CD4-positive, alpha-beta T cell (primary cell): ENCODE measurements at regions not wholly inside any gene's neighbourhood (a gene's known extent, or its start where the extent isn't known, plus 50 kb on each side); places are given as distances from the start of the nearest gene placed in this dataset.
A peak's percentile ranks its signal among the peaks of the same experiment; 100 is the strongest.

Source experiments
- ATAC-seq: fragments of 200-7000 bp; cut with Tn5 transposase; one replicate; pipeline ENCODE4 v1.10.0; 2022; ENCODE audit warnings: mild to moderate bottlenecking; ENCODE audit not compliant: poor library complexity
- CTCF ChIA-PET: fragments of 350-600 bp; sonication (Branson Sonifier 250); formaldehyde crosslinking; loops from one replicate; lab custom pipeline; 2021; ENCODE audit warnings: antibody characterized with exemption, inconsistent platforms; lab: Charles Lee
- POLR2A ChIA-PET: fragments of 350-600 bp; sonication (Branson Sonifier 250); formaldehyde crosslinking; loops from one replicate; lab custom pipeline; 2021; ENCODE audit warnings: antibody characterized with exemption, inconsistent platforms; lab: Charles Lee
- DNase-seq, 14 experiments: peaks; one replicate each; pipeline ENCODE4 v3.0.0-alpha.2; 2013 to 2020; ENCODE audit warnings: mixed read lengths in 2 of 14
- H3K27ac ChIP-seq, 2 donors: one replicate each; pipeline versions ENCODE4 v1.5.1 to v1.7.0; 2013; ENCODE audit warnings: low read length in 2 of 2, low read depth in 1 of 2, mild to moderate bottlenecking in 1 of 2
- H3K27me3 ChIP-seq, 2 experiments: 1 replicate in 1 of 2; 2 replicates in 1 of 2; pipeline versions ENCODE4 v1.6.1 to v1.7.0; 2013; ENCODE audit warnings: low read length in 2 of 2, control low read depth in 1 of 2, mild to moderate bottlenecking in 1 of 2, moderate library complexity in 1 of 2; ENCODE audit not compliant: insufficient read depth in 2 of 2, control insufficient read depth in 1 of 2
- H3K36me3 ChIP-seq: one replicate; pipeline ENCODE4 v1.6.1; 2013; ENCODE audit warnings: low read length, control low read depth; ENCODE audit not compliant: insufficient read depth
- H3K4me1 ChIP-seq: one replicate; pipeline ENCODE4 v1.6.1; 2013; ENCODE audit warnings: low read length, control low read depth; ENCODE audit not compliant: insufficient read depth
- H3K4me3 ChIP-seq: one replicate; pipeline ENCODE4 v1.5.1; 2013; ENCODE audit warnings: mild to moderate bottlenecking, low read length, moderate library complexity
- H3K9me3 ChIP-seq, 2 experiments: 1 replicate in 1 of 2; 2 replicates in 1 of 2; pipeline versions ENCODE4 v1.6.1 to v1.7.0; 2013; ENCODE audit warnings: low read length in 2 of 2, mild to moderate bottlenecking in 2 of 2, control low read depth in 1 of 2, moderate library complexity in 1 of 2; ENCODE audit not compliant: control insufficient read depth in 1 of 2, insufficient read depth in 1 of 2
- H3K27ac Mint-ChIP-seq: one replicate; pipeline ENCODE4 v1.8.0; 2020; ENCODE audit warnings: mixed read lengths
- H3K27me3 Mint-ChIP-seq: one replicate; pipeline ENCODE4 v1.8.0; 2021; ENCODE audit warnings: mixed read lengths
- H3K36me3 Mint-ChIP-seq: one replicate; pipeline ENCODE4 v1.8.0; 2021; ENCODE audit warnings: low read depth, mixed read lengths
- H3K4me1 Mint-ChIP-seq: one replicate; pipeline ENCODE4 v1.8.0; 2021; ENCODE audit warnings: low read depth, mixed read lengths
- H3K4me3 Mint-ChIP-seq: one replicate; pipeline ENCODE4 v1.8.0; 2020; ENCODE audit warnings: mild to moderate bottlenecking, mixed read lengths
- H3K9me3 Mint-ChIP-seq: one replicate; pipeline ENCODE4 v1.8.0; 2020; ENCODE audit warnings: mixed read lengths
- intact Hi-C, 2 experiments: fragments of 100-400 bp; cut with DNase I in 1 of 2; cut with micrococcal nuclease in 1 of 2; formaldehyde crosslinking; loops; one replicate each; pipeline versions ENCODE4 v1.15.1 to v1.9.0; 2023 to 2025; cut with DNase I, micrococcal nuclease
- TF ChIP-seq, protein P1 (sequence below): fragments of 200-600 bp; IDR thresholded peaks from one replicate; pipeline ENCODE4 v1.8.0; 2022; ENCODE audit warnings: antibody characterized with exemption, mild to moderate bottlenecking

GRCh38 chr6:140774080-140774505 lies 1358.6 kb upstream of the GJE1 start:
- Mint-ChIP-seq H3K36me3 (no peaks in the 10 kb centered on the region), H3K9me3 (peaks cover 2% of the 10 kb centered on the region), H3K27ac (no peak overlapping the region), H3K4me3 (no peak overlapping the region), H3K4me1 (no peaks in the 10 kb centered on the region), H3K27me3 (no peaks in the 10 kb centered on the region)
- intact Hi-C loops = no loop called here
- H3K4me1 ChIP-seq = no peaks in the 10 kb centered on the region
- TF ChIP-seq, protein P1, sequence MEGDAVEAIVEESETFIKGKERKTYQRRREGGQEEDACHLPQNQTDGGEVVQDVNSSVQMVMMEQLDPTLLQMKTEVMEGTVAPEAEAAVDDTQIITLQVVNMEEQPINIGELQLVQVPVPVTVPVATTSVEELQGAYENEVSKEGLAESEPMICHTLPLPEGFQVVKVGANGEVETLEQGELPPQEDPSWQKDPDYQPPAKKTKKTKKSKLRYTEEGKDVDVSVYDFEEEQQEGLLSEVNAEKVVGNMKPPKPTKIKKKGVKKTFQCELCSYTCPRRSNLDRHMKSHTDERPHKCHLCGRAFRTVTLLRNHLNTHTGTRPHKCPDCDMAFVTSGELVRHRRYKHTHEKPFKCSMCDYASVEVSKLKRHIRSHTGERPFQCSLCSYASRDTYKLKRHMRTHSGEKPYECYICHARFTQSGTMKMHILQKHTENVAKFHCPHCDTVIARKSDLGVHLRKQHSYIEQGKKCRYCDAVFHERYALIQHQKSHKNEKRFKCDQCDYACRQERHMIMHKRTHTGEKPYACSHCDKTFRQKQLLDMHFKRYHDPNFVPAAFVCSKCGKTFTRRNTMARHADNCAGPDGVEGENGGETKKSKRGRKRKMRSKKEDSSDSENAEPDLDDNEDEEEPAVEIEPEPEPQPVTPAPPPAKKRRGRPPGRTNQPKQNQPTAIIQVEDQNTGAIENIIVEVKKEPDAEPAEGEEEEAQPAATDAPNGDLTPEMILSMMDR = no peak
- no peaks in the 10 kb centered on the region for H3K27me3 ChIP-seq
- no peak overlapping the region for H3K27ac ChIP-seq
- CTCF ChIA-PET = no interaction called here
- no peaks in the 10 kb centered on the region for H3K36me3 ChIP-seq
- H3K9me3 ChIP-seq = no peaks in the 10 kb centered on the region
- DNase-seq (peak in 1 of 14 experiments; percentile 7), ATAC-seq (no peak)
- POLR2A ChIA-PET = no interaction called here
- H3K4me3 ChIP-seq = no peak overlapping the region

DNA sequence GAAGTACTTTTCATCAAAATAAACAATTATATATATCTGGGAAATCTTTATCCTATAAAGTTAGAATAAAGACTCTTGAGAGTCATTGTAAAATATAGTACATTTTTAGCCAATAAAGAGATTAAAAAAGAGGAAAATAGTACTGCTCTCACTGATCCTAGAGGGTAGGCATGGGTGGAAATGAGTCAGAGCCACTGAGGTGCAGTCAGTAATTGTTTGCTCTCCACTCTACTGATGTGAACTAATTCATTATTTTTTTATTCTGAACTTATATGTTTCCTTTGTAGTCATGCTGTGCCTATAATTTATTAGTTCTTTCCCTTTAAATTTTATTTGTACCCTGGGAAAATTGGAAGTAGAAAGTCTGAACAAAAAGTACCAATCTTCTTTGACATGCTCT lies 1359.4 kb upstream of the GJE1 start:
- intact Hi-C loops = no loop called here
- Mint-ChIP-seq H3K9me3 (peaks cover 3% of the 10 kb centered on the region), H3K27ac (no peak overlapping the region), H3K27me3 (no peaks in the 10 kb centered on the region), H3K36me3 (no peaks in the 10 kb centered on the region), H3K4me1 (no peaks in the 10 kb centered on the region), H3K4me3 (no peak overlapping the region)
- H3K4me3 ChIP-seq = no peak overlapping the region
- ChIA-PET POLR2A (no interaction called here), CTCF (no interaction called here)
- DNase-seq (no peak), ATAC-seq (no peak)
- H3K9me3 ChIP-seq = no peaks in the 10 kb centered on the region
- no peak overlapping the region for H3K27ac ChIP-seq
- no peaks in the 10 kb centered on the region for H3K36me3 ChIP-seq
- no peaks in the 10 kb centered on the region for H3K4me1 ChIP-seq
- TF ChIP-seq, protein P1 = no peak
- H3K27me3 ChIP-seq = no peaks in the 10 kb centered on the region

GRCh38 chr6:140772576-140772975 lies 1360.1 kb upstream of the GJE1 start:
- intact Hi-C loops = no loop called here
- ATAC-seq (no peak), DNase-seq (no peak)
- H3K27ac ChIP-seq = no peak overlapping the region
- ChIA-PET POLR2A (no interaction called here), CTCF (no interaction called here)
- no peaks in the 10 kb centered on the region for H3K36me3 ChIP-seq
- H3K27ac Mint-ChIP-seq = no peak overlapping the region
- no peaks in the 10 kb centered on the region for H3K27me3 Mint-ChIP-seq
- H3K9me3 Mint-ChIP-seq = peaks cover 4% of the 10 kb centered on the region
- no peaks in the 10 kb centered on the region for H3K36me3 Mint-ChIP-seq
- H3K4me3 Mint-ChIP-seq = no peak overlapping the region
- H3K9me3 ChIP-seq = peaks cover 0 to 6% of the 10 kb centered on the region in 2 experiments
- TF ChIP-seq, protein P1 = no peak
- H3K4me1 ChIP-seq = no peaks in the 10 kb centered on the region
- H3K4me1 Mint-ChIP-seq = no peaks in the 10 kb centered on the region
- H3K27me3 ChIP-seq = no peaks in the 10 kb centered on the region
- H3K4me3 ChIP-seq = no peak overlapping the region
